Type B pancreatic cell (in vitro differentiated cells): ENCODE measurements at regions not wholly inside any gene's neighbourhood (a gene's known extent, or its start where the extent isn't known, plus 50 kb on each side); places are given as distances from the start of the nearest gene placed in this dataset.
A peak's percentile ranks its signal among the peaks of the same experiment; 100 is the strongest.

Experiments used
- DNase-seq: peaks from one replicate; pipeline ENCODE4 v3.0.0; 2021; ENCODE audit warnings: mixed read lengths; ENCODE audit not compliant: unreplicated experiment; ENCODE audit errors: extremely low spot score
- H3K27ac Mint-ChIP-seq: 2 replicates; pipeline ENCODE4 v1.8.0; 2021; ENCODE audit warnings: mild to moderate bottlenecking, mixed read lengths
- H3K27me3 Mint-ChIP-seq: 2 replicates; pipeline ENCODE4 v1.8.0; 2021; ENCODE audit warnings: mixed read lengths
- H3K36me3 Mint-ChIP-seq: 2 replicates; pipeline ENCODE4 v1.8.0; 2021; ENCODE audit warnings: mixed read lengths
- H3K4me1 Mint-ChIP-seq: one replicate; pipeline ENCODE4 v1.8.0; 2021; ENCODE audit warnings: mixed read lengths; ENCODE audit not compliant: unreplicated experiment
- H3K4me3 Mint-ChIP-seq: 2 replicates; pipeline ENCODE4 v1.8.0; 2021; ENCODE audit warnings: mild to moderate bottlenecking, mixed read lengths
- H3K9me3 Mint-ChIP-seq: 2 replicates; pipeline ENCODE4 v1.8.0; 2021; ENCODE audit warnings: mixed read lengths
- TF ChIP-seq, protein P1 (sequence below): fragments of 200-600 bp; sonication (generic); conservative IDR thresholded peaks from 2 replicates; pipeline ENCODE4 v1.5.0; 2021; ENCODE audit warnings: antibody characterized with exemption, mild to moderate bottlenecking

DNA sequence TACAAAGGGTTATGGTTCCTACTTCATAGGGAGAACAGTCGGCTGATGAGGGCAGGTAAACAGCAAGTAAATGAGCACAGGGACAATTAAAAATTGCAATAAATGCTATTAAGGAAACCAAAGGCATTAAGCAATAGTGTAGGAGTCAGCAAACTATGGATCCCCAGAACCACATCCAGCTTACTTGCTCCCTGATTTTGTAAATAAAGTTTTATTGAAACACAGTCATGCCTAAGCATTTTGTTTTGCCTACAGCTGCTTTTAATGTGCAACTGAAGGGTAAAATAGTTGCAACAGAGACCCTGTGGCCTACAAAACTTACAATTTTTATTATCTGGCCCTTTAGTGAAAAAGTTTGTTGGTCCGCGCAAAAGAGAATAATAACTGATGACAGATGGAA lies 351.2 kb upstream of the NR2F2 start:
- TF ChIP-seq, protein P1, sequence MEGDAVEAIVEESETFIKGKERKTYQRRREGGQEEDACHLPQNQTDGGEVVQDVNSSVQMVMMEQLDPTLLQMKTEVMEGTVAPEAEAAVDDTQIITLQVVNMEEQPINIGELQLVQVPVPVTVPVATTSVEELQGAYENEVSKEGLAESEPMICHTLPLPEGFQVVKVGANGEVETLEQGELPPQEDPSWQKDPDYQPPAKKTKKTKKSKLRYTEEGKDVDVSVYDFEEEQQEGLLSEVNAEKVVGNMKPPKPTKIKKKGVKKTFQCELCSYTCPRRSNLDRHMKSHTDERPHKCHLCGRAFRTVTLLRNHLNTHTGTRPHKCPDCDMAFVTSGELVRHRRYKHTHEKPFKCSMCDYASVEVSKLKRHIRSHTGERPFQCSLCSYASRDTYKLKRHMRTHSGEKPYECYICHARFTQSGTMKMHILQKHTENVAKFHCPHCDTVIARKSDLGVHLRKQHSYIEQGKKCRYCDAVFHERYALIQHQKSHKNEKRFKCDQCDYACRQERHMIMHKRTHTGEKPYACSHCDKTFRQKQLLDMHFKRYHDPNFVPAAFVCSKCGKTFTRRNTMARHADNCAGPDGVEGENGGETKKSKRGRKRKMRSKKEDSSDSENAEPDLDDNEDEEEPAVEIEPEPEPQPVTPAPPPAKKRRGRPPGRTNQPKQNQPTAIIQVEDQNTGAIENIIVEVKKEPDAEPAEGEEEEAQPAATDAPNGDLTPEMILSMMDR, result no peak
- peaks cover 2% of the 10 kb centered on the region for H3K4me1 Mint-ChIP-seq
- no peak for DNase-seq
- H3K4me3 Mint-ChIP-seq, result no peak overlapping the region
- H3K36me3 Mint-ChIP-seq, result no peaks in the 10 kb centered on the region
- H3K27me3 Mint-ChIP-seq, result no peaks in the 10 kb centered on the region
- peaks cover 10% of the 10 kb centered on the region for H3K9me3 Mint-ChIP-seq
- H3K27ac Mint-ChIP-seq, result no peak overlapping the region

DNA sequence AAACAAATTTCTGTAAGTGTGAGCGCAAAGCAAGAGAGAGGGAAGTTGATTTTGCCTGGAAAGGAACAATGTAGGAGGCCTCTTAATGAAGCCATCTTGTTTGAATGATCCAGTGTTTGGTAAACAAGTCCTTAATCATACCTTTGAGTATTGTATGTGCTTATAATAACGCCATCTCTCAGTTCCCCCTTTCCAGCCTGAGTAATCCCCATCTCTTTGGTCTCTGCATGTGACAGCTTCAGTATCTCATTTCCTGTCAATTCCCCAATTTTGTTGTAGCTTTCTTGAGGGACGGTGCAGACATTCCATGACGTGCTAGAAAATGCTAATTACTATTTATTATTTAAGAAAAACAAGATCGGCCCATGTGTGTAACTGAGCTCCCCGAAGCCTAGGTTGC lies 349.3 kb upstream of the NR2F2 start:
- Mint-ChIP-seq H3K4me3 (no peak overlapping the region), H3K36me3 (no peaks in the 10 kb centered on the region), H3K9me3 (peaks cover 4% of the 10 kb centered on the region), H3K4me1 (no peaks in the 10 kb centered on the region), H3K27me3 (no peaks in the 10 kb centered on the region), H3K27ac (no peak overlapping the region)
- TF ChIP-seq, protein P1, result no peak
- no peak for DNase-seq

DNA sequence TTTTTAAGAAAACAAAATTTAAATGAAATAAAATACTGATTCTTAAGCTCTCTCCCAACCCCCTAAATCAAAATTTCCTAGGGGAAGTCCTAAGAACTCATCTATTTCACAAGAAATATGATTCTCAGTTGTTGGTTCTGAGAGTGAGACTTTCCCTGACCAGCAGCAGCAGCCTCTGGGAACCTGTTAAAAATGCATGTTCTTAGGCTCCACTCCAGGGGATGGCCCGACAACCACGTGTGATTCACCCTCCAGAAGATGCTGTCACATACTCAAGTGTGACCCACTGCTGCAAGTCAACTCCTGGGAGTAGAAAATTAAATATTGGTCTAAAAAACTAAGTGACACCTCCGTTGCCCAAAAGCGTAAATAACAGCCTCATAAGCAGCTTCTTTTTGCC lies 343.2 kb upstream of the NR2F2 start:
- H3K36me3 Mint-ChIP-seq, result no peaks in the 10 kb centered on the region
- H3K27me3 Mint-ChIP-seq, result no peaks in the 10 kb centered on the region
- no peak overlapping the region for H3K27ac Mint-ChIP-seq
- peaks cover 30% of the 10 kb centered on the region for H3K4me1 Mint-ChIP-seq
- no peak overlapping the region for H3K4me3 Mint-ChIP-seq
- peaks cover 3% of the 10 kb centered on the region for H3K9me3 Mint-ChIP-seq
- TF ChIP-seq, protein P1, result no peak
- DNase-seq, result no peak

DNA sequence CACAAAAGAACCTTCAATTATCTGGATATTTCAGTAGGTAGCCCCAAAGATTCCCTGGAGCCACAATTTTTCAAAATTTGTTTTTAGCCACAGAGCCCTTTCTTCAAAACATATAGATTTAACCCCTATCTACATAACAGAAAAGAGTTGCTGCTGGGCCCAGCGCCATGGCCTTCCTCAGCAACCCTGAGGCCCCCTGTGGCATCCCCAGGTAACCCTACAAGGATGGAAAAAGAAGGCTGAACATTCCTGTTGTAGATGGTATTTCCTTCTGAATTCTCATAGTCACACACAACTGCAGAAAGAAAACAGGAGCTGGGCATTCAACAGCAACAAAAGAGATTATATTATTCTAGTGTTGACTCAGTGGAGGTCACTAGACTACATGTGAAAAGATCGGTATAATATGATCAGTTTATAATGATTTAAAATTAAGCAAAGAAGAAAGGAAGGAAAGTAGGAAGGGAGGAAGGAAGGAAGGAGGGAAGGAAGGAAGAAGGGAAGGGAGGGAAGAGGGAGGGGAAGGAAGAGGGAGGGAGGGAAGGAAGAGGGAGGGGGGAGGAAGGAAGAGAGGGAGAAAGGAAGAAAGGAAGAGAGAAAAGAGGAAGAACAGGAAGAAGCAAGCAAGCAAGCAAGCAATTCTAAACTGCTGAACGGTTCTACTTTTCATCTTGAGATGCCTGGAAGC lies 342.5 kb upstream of the NR2F2 start:
- Mint-ChIP-seq H3K9me3 (peaks cover 3% of the 10 kb centered on the region), H3K27me3 (no peaks in the 10 kb centered on the region), H3K36me3 (no peaks in the 10 kb centered on the region), H3K27ac (peak overlapping the region; percentile 55), H3K4me3 (peak overlapping the region; percentile 18), H3K4me1 (peaks cover 30% of the 10 kb centered on the region)
- TF ChIP-seq, protein P1, result no peak
- no peak for DNase-seq

DNA sequence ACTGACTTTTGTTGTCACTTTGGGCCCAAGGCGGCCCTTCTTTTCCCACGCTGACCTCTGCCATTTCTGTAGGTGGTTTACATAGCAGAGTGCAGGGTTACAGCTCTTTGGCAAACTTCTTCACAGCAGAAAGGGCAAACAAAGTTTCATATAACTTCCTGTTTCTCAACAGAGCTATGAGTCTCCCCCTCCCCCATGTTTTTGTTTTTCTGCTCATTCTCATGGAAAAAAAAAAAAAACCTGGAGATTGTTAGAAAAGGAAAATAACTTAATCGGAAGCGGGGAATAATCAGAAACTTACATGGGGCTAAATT lies 342.0 kb upstream of the NR2F2 start:
- H3K27me3 Mint-ChIP-seq, result no peaks in the 10 kb centered on the region
- H3K4me1 Mint-ChIP-seq, result peaks cover 30% of the 10 kb centered on the region
- no peak for DNase-seq
- no peaks in the 10 kb centered on the region for H3K36me3 Mint-ChIP-seq
- peaks cover 3% of the 10 kb centered on the region for H3K9me3 Mint-ChIP-seq
- H3K27ac Mint-ChIP-seq, result no peak overlapping the region
- TF ChIP-seq, protein P1, result no peak
- H3K4me3 Mint-ChIP-seq, result no peak overlapping the region

DNA sequence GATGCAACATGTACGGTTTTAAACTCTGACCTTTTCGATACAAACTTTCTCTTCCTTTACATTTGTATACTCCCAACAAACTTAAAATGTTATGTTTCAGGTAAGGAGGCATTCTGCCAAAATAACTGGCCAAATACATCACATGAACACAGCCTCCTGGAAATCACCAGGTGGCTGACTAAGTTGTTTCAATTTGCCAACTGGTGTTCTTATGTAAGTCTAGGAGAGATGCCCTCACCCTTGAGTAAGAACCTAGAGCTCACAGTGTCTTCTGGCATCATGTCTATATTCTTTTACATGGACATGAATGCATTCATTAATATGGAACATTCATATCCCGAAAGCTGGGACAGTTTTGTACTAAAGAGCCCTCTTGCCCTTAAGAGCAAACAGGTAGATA lies 341.1 kb upstream of the NR2F2 start:
- Mint-ChIP-seq H3K27ac (no peak overlapping the region), H3K4me1 (peaks cover 30% of the 10 kb centered on the region), H3K9me3 (peaks cover 3% of the 10 kb centered on the region), H3K36me3 (no peaks in the 10 kb centered on the region), H3K27me3 (no peaks in the 10 kb centered on the region), H3K4me3 (no peak overlapping the region)
- no peak for DNase-seq
- TF ChIP-seq, protein P1, result no peak
